GM19240 (cell line): ENCODE measurements at regions not wholly inside any gene's neighbourhood (a gene's known extent, or its start where the extent isn't known, plus 50 kb on each side); places are given as distances from the start of the nearest gene placed in this dataset.

Experiments
- DNase-seq: peaks from one replicate; pipeline ENCODE4 v3.0.0; 2011; ENCODE audit warnings: low spot score; ENCODE audit not compliant: insufficient read length

DNA sequence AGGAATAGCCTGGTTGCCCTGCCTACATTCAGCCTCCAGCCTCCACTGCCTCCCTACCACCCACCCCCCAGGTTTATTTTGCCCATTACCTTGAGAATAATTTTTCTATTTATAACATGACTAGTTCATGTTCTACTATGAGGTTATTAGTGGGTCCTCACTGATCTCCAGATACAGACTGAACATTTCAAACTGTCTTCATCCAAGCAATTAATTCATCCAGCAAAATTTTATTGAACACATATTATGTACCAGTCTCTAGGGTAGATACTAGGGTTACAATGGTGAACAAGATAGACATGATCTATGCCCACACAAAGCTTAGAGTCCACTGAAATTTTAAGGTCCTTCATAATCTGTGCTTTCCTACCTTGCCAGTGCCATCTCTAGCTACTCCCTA, 51.6 kb upstream of the FHIP2A start:
- no peak for DNase-seq

GRCh38 chr10:114771157-114771556, 50.4 kb upstream of the FHIP2A start:
- no peak for DNase-seq

GRCh38 chr10:114771749-114772148, 49.8 kb upstream of the FHIP2A start:
- no peak for DNase-seq
